Activated CD4-positive, alpha-beta memory T cell treated with anti-CD3 and anti-CD28 coated beads, Interleukin-2, amount 10 ng/mL, durations not matched to agents 7 days and 5 days (primary cell): ENCODE measurements at regions not wholly inside any gene's neighbourhood (a gene's known extent, or its start where the extent isn't known, plus 50 kb on each side); places are given as distances from the start of the nearest gene placed in this dataset.
"Not testable (repeated sequence)": the region's sequence is repeated elsewhere in the genome, so short reads cannot be mapped to it uniquely, and the experiment has no call there.

Experiments
- CTCF ChIA-PET: fragments of 350-600 bp; sonication (Branson Sonifier 250); formaldehyde crosslinking; loops from one replicate; lab custom pipeline; 2021; ENCODE audit warnings: antibody characterized with exemption, inconsistent platforms; lab: Charles Lee
- POLR2A ChIA-PET: fragments of 350-600 bp; sonication (Branson Sonifier 250); formaldehyde crosslinking; loops from one replicate; lab custom pipeline; 2021; ENCODE audit warnings: antibody characterized with exemption; lab: Charles Lee
- DNase-seq: peaks from one replicate; pipeline ENCODE4 v3.0.0-alpha.2; 2020
- H3K27ac Mint-ChIP-seq: one replicate; pipeline ENCODE4 v1.8.0; 2021; ENCODE audit warnings: mild to moderate bottlenecking, mixed read lengths
- H3K27me3 Mint-ChIP-seq: one replicate; pipeline ENCODE4 v1.8.0; 2021; ENCODE audit warnings: mixed read lengths
- H3K36me3 Mint-ChIP-seq: one replicate; pipeline ENCODE4 v1.8.0; 2021; ENCODE audit warnings: low read depth, mixed read lengths
- H3K4me1 Mint-ChIP-seq: one replicate; pipeline ENCODE4 v1.8.0; 2021; ENCODE audit warnings: mixed read lengths
- H3K4me3 Mint-ChIP-seq: one replicate; pipeline ENCODE4 v1.8.0; 2021; ENCODE audit warnings: mild to moderate bottlenecking, mixed read lengths
- H3K9me3 Mint-ChIP-seq: one replicate; pipeline ENCODE4 v1.8.0; 2021; ENCODE audit warnings: mixed read lengths

DNA sequence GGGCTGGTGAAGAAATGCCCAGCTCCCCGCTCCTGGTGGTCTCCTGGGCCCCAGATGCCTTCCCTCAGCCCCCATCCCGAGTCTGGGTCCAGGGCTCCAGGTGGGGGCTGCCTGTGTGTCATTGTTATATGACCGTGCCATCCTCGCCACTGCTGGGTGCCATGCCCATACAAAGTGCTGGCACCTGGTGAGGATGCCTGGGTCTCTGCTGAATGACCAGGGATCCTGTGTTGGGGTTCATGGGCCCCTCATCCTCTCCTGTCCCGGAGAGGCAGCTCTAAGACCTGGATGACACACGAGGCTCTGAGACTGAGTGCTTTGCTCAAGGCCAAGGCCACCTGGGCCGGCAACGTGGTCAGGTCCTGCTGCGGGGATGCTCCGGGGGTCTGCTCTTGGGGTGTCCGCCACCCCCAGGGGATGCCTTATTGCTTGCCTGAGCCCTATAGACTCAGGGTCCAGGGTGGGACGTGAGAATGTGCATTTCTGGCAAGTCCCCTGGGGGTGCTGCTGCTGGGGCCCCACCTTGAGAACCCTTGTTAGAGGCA is 206.9 kb downstream of the LAT start:
- H3K36me3 Mint-ChIP-seq, H3K27ac Mint-ChIP-seq, H3K4me1 Mint-ChIP-seq, DNase-seq, H3K4me3 Mint-ChIP-seq, H3K9me3 Mint-ChIP-seq, CTCF ChIA-PET, POLR2A ChIA-PET, H3K27me3 Mint-ChIP-seq: not testable (repeated sequence)

DNA sequence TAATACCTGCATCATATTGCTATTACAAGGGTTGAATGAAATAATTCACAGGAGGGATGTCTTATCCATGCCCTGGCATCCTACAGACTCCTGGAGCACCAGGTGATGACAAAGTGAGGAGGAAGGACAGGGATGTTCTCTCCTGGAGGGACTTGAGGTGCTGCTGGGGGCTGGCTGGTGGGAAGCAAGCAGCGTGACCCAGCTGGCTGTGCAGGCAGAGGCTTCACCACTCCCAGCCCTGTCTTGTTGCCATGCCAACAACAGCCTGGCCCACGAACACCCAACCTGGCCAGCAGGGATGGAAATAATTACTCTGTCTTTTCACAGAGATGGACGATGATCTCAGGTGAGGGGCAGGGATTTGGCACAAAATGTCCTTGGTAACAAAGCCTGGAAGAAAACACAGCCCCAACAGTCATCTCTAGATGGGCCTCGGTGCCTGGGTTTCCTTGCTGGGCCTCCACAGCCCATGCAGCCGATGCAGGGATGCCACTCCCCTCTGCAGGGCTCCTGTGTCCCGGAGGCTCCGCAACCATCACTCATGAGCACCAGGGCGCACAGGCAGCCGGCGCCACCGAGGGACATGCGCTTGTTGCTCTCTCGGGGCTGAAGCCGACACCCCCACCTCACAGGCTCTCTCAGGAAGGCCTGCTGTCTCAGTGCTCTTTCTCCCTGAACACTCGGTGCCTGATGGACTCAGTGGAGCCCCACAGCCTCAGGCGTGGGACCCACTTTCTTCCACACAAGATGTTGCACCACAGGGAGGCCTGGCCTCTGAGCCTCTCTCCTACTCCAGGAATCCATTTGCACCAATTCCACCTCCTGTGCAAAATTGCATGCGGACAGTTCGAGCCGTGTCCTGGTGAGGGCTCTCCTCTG is 205.9 kb downstream of the LAT start:
- CTCF ChIA-PET, POLR2A ChIA-PET, H3K27me3 Mint-ChIP-seq, H3K4me1 Mint-ChIP-seq, DNase-seq, H3K4me3 Mint-ChIP-seq, H3K9me3 Mint-ChIP-seq, H3K27ac Mint-ChIP-seq, H3K36me3 Mint-ChIP-seq: not testable (repeated sequence)

DNA sequence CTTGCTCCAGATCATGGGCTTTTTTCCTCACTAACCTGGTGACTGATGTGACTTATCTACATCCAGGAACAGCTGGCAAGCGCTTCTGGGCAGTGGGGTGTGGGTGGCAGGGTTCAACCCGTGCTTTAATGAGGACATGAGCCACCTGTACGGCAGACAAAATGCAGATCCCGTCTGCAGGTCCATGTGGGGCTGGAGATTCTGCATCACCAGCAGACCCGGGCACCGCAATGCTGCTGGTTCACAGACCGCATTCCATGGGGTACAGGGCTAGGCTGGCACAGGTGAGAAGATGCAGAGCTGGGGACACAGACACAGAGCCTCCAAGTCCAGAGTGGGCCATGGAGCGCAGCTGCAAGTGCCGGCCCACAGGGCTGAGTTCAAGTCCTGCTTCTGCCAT is 204.0 kb downstream of the LAT start:
- DNase-seq, H3K27ac Mint-ChIP-seq, H3K4me1 Mint-ChIP-seq, CTCF ChIA-PET, H3K36me3 Mint-ChIP-seq, H3K4me3 Mint-ChIP-seq, POLR2A ChIA-PET, H3K9me3 Mint-ChIP-seq, H3K27me3 Mint-ChIP-seq: not testable (repeated sequence)

DNA sequence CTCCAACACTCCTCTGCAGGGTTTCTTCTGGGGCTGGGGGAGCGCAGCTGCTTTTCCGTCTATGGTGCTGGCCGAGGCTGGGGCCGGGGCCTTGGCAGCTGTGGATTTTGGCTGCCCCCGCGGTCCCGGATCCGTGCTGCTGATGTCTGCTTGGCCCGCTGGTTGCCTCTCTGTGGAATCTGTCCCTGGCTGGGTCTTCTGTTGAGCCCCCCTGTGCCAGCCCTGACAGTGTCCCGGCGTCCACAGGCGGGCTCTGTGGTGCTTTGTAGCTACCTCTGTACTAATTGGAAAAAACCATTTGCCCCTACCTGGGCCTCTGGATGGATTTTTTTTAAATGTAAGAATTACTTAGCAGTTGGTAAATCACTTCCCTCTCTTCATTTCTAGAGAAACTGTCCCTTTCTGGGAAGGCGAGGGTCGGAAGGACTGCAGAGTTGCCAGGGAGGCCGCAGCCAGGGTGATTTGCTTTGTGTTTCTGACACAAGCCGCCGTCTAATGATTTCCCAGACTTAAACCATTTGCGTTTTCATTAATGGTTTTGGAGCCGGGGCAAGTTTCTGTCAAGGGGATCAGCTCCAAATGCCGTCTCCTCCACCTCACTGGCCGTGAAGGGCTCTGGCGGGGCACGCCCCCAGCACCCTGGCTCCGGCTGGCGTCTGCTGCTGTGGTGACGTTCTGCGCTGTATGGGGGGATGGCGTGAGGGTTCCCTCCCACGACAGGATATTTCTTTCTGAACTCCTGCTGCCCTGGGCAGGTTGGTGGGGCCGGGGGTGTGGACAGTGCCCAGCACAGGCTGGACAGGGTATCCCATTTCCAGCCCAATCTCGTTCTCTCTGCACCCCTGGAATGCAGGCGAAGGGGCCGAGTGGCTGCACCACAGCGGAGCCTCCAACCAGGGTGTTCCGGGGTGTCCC is 201.7 kb downstream of the LAT start:
- H3K27ac Mint-ChIP-seq, POLR2A ChIA-PET, DNase-seq, H3K9me3 Mint-ChIP-seq, H3K4me1 Mint-ChIP-seq, H3K27me3 Mint-ChIP-seq, H3K4me3 Mint-ChIP-seq, CTCF ChIA-PET, H3K36me3 Mint-ChIP-seq: not testable (repeated sequence)

DNA sequence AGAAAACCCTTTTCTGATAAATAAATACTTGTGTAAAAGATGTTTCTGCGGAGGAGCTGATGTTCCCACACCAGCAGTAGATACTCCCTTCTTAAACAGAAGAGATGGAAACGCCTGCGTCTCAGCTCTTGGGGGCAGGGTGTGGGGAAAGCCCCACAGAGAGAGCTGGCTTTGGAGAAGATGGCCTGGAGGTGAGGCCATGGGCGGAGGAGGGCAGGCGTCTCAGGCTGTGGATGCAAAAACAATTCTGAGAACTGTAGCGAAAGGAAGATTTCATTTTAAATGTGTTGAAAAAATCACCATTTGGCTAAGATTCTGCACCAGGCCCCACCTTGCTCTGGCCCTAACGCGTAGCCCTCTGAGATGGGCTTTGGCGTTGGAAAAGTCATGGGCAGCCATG is 201.0 kb downstream of the LAT start:
- H3K9me3 Mint-ChIP-seq, DNase-seq, POLR2A ChIA-PET, H3K4me1 Mint-ChIP-seq, CTCF ChIA-PET, H3K27ac Mint-ChIP-seq, H3K27me3 Mint-ChIP-seq, H3K4me3 Mint-ChIP-seq, H3K36me3 Mint-ChIP-seq: not testable (repeated sequence)

DNA sequence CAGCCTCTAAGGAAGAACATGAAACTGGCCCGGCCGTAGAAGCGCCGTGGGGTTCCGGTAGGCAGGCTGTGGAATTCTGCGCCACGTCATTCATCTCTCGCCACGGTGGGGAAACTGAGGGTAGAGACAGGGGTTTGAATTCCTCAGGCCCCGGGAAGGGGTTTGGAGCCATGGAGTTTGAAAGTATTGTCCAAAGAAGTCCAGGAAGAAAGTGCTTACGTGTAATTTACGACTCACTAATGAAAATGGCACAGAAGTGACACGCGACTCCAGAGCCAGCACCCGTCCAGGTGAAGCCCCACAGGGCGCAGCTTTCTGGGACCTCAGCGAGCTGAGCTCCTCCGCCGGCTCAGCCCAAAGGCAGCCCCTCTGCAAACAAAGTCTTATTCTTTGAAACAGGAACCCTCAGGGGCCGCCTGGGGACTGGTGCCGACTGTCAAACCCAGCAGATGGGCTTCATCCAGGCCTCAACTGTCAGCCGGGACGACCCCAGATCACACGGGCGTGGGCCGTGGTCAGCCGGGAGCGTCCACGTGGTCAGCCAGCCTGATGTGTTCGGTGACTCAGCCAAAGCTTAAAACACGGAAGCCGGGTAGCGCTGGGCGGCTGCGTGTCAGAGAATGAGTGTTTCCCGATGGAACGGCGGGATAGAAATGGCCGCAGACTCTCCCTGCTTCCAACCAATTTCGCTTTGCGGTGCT is 200.0 kb downstream of the LAT start:
- DNase-seq, H3K36me3 Mint-ChIP-seq, H3K27ac Mint-ChIP-seq, H3K27me3 Mint-ChIP-seq, H3K9me3 Mint-ChIP-seq, H3K4me3 Mint-ChIP-seq, CTCF ChIA-PET, H3K4me1 Mint-ChIP-seq, POLR2A ChIA-PET: not testable (repeated sequence)

- H3K4me3 Mint-ChIP-seq, CTCF ChIA-PET, H3K36me3 Mint-ChIP-seq, H3K4me1 Mint-ChIP-seq, H3K9me3 Mint-ChIP-seq, H3K27me3 Mint-ChIP-seq, DNase-seq, H3K27ac Mint-ChIP-seq, POLR2A ChIA-PET: not testable (repeated sequence)
Measured at GRCh38 chr16:29182940-29183868, 198.4 kb downstream of the LAT start.

- no peak for DNase-seq
- Mint-ChIP-seq H3K4me1 (no peaks in the 10 kb centered on the region), H3K4me3 (no peak overlapping the region), H3K27ac (no peak overlapping the region), H3K9me3 (no peaks in the 10 kb centered on the region), H3K36me3 (no peaks in the 10 kb centered on the region), H3K27me3 (no peaks in the 10 kb centered on the region)
- POLR2A ChIA-PET, result no interaction called here
- CTCF ChIA-PET, result no interaction called here
Measured at GRCh38 chr16:29182501-29182900, 197.6 kb downstream of the LAT start.

- H3K9me3 Mint-ChIP-seq, POLR2A ChIA-PET, H3K4me1 Mint-ChIP-seq, H3K27me3 Mint-ChIP-seq, H3K4me3 Mint-ChIP-seq, H3K27ac Mint-ChIP-seq, DNase-seq, H3K36me3 Mint-ChIP-seq, CTCF ChIA-PET: not testable (repeated sequence)
Measured at GRCh38 chr16:29181921-29182411, 197.1 kb downstream of the LAT start.

DNA sequence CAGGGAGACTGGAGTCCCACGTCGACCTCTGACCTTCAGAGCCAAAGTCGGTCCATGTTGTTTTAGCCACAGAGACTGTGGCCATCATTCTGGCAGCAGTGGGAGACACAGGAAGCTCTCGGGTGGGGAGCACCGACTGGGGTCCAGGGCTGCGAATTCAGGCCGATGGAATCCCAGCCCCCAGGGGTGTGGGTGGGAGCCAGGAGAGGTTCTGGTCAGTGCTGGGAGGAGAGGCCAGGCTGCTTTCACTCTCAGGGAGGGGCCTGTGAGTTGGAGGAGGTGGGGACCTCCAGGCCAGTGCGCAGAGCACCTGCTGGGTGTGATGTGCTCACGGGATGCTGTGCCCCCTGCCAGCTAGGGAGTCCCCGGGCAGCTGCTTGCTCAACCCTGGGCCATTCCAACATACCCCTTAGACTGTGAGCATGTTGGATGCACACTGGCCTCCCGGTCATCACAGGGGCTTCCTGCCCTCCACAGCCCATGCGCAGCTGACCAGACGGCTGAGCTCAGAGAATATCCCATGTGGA is 196.5 kb downstream of the LAT start:
- H3K27me3 Mint-ChIP-seq, CTCF ChIA-PET, H3K36me3 Mint-ChIP-seq, H3K9me3 Mint-ChIP-seq, H3K4me1 Mint-ChIP-seq, POLR2A ChIA-PET, H3K27ac Mint-ChIP-seq, H3K4me3 Mint-ChIP-seq, DNase-seq: not testable (repeated sequence)

DNA sequence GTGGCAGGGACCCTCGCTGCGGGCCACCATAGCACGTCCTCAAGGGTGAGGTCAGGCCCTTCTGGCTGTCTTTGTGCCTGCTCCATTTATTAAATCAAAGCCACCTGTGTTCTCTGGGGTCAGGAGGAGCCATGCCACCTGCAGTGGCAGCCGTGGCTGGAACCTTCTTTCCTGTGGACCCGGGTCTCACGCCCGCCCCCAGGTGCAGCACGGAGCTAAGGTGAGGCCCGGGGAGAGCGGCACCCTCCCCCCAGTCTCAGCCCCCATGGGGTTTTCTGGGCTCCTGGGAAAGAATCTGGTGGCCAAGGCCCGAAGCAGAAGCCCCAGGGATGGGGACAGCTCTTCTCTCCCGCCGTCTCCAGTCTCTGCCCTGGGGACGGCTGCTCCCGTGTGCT is 195.4 kb downstream of the LAT start:
- H3K4me3 Mint-ChIP-seq, POLR2A ChIA-PET, H3K27me3 Mint-ChIP-seq, H3K9me3 Mint-ChIP-seq, DNase-seq, H3K4me1 Mint-ChIP-seq, H3K36me3 Mint-ChIP-seq, CTCF ChIA-PET, H3K27ac Mint-ChIP-seq: not testable (repeated sequence)
